T1000 (cell line): ENCODE measurements at regions not wholly inside any gene's neighbourhood (a gene's known extent, or its start where the extent isn't known, plus 50 kb on each side); places are given as distances from the start of the nearest gene placed in this dataset.

Source experiments
- DNase-seq: peaks from one replicate; lab custom pipeline; 2025; ENCODE audit warnings: mixed read lengths; lab: John Stamatoyannopoulos, UW

DNA sequence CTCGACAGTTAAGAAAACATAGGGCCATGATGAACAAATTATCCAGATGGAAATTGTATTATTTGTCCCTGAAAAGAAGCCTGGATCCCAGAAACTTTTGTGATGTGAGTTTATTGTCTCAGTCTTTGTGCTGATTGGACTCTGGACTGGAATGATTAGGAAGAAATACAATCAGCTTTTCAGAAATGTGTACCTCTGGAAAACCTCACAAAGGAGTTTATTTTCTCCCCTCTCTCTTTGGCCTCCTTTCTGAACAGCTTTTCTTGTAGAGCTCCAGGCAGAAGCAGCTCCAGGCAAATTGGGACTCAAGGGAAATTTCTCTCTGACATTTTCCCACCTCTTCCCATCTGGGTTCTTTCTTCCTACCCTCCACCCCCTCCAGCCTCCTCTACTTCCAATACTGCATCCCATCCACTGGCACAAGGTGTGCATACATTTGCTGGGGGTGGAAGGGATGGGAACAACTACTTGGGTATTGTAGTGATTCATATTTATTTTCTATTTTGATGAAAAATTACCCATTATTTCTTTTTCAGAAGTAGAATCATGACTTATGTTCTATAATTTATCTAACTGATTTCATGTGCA, 119.7 kb downstream of the CD47 start:
- no peak for DNase-seq

DNA sequence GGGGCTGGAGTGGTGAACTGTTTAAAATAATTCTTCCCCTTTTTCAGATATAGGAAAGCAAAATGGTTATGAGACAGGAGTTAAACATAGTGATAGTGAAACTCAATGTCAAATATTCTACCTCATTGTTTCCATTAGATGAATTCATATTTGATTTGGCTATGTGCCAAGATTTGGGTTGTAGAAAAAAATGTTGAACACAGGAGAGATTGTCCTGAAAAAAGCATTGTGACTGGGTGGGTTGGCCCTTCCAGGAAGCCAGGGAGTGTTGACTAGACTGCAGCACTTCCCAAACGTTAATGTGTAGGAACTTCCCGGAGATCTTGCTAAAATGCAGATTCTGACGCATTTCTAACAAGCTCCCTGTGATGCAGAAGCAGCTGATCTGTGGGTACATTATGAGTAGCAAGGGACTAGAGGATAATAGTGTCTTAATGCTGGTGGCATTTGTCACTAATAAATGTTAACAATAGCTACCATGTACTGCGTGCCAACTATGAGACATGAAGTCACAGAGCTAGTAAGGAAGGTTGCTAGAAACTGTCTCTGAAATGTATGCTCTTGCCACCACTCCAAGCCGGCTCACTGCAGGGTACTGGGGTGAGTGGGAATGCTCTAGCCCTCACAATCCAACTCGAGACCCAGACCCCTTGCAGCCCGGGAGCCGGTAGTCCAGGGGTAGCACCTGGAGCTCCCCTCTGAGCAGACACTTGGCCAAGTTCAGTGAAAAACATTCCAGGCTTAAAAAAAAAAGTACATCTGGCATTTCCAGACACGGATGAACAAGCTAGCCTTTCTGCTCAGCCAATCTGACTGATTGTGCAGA, 120.6 kb downstream of the CD47 start:
- DNase-seq = no peak

GRCh38 chr3:107969525-107969924, 121.3 kb downstream of the CD47 start:
- no peak for DNase-seq

DNA sequence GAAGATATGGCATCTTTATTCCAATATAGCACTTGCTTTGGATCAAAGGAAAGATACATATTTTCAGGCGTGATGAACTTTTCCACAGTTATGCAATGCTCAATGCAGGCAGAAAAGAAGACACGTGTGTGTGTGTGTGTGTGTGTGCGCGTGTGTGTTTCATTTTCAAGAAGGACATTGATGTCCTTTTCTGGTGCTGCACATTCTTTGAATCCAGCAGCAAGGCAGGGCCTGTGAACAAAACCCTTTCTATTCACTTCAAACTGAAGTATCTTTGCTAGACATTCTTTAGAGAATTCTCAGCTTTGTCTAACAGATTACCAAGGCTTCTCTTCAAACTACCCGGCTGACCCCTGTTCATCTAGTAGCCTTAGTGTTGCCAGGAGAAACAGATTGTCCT, 124.6 kb downstream of the CD47 start:
- no peak for DNase-seq

- no peak for DNase-seq
Observed at GRCh38 chr3:107965136-107965655, 125.6 kb downstream of the CD47 start.

GRCh38 chr3:107963581-107963980, 127.2 kb downstream of the CD47 start:
- DNase-seq = no peak

DNA sequence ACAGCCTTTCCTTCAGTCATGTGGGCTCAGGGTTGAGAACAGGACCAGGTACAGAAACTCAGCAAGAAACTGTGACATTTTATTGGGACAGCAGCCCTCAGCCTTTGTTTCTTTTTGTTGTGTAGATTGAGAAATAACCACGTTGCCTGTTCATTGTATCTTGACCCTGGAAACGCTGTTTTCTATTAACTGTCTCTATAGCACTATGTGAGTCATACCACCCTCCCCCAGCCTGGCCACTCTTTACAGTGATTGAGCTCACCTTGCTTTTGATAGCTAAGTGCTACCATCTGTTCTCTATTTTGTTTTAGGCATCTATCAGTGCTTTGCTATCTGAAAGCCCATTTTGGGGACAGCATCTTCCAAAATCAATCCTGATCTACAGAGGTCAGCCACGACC, 127.9 kb downstream of the CD47 start:
- DNase-seq = no peak

GRCh38 chr3:107962037-107962436, 128.8 kb downstream of the CD47 start:
- DNase-seq = no peak

GRCh38 chr3:107959550-107960154, 131.2 kb downstream of the CD47 start:
- DNase-seq = no peak

GRCh38 chr3:107958146-107958545, 132.7 kb downstream of the CD47 start:
- no peak for DNase-seq

GRCh38 chr3:107956991-107957900, 133.6 kb downstream of the CD47 start:
- DNase-seq = no peak

DNA sequence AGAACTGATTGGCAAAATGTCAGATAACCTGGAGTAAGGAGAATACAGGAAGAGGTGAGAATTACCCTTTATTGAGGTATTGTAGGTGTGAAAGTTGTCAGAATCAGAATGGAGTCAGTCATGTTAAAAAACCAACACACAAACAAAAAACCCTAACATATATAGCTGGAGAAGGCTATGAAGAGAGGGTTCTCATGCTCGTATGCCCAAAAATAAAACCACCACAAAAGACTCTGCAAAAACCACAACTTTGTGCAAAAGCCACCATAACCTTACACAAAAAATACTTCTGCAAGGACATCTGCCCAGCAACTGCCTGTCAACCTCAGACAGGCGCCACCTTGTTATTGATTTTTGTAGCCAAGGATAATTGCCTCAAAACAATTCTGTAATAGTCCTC, 136.0 kb downstream of the CD47 start:
- no peak for DNase-seq

DNA sequence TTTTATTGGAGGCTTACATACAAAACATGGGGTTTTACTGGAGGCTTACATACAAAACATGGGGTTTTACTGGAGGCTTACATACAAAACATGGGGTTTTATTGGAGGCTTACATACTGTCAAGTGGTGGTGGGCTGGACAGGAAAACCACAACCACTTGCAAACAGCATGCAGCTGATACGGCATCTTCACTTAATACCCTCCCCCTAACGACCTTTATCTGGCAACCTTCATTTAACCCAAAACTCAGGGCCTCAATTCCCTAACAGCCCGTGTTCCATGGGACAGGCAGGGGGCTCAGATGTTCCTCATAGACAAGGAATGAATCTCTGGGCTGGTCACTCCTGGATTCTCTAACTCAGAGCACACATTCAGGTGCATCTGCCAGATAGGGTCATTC, 137.1 kb downstream of the CD47 start:
- DNase-seq = no peak

- no peak for DNase-seq
Observed at GRCh38 chr3:107951126-107951525, 139.7 kb downstream of the CD47 start.

GRCh38 chr3:107950417-107950816, 140.4 kb downstream of the CD47 start:
- DNase-seq = no peak

DNA sequence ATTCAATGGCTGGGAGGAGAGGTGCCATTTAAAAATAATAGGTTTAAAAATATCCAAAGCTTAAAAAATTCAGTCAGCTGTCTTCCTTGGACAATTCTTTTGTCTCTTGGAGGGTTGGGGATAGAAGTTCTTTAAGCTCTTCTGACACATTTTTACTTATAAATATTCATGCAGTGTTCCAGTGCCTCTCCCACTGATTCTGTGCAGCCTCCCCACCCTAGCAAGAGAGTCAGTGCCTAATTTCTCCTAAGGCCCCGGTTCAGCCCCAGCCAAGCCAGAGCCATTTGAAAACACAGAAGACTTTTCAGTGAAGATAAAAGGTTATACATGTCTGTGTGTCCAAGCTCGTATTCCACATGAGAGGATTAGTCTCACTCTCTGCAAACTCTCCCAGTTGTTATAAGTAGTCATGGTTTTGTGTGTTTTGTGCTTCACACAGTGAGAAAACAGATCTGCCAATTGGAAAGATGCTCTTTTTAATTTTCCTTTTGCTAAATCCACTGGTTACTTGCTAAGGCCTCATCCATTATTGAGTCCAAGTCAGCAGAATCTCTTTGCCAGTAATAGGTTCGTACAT, 141.3 kb downstream of the CD47 start:
- no peak for DNase-seq

- DNase-seq = no peak
Observed at GRCh38 chr3:107947203-107947602, 143.6 kb downstream of the CD47 start.

DNA sequence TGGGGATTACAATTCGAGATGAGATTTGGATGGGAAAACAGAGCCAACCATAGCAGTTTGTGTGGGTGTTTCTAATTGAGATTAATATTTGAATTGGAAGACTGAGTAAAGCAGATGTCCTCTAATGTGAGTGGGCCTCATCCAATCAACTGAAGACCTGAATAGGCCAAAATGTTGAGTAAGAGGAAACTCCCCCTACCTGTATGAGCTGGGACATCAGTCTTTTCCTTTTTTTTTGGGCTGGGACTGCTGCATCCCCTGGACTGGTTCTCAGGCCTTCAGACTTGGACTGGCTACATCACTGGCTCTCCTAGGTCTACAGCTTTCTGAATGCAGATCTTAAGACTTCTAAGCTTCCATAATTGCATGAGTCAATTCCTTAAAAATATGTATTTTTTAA, 144.1 kb downstream of the CD47 start:
- no peak for DNase-seq

GRCh38 chr3:107945417-107946094, 145.3 kb downstream of the CD47 start:
- DNase-seq = no peak

DNA sequence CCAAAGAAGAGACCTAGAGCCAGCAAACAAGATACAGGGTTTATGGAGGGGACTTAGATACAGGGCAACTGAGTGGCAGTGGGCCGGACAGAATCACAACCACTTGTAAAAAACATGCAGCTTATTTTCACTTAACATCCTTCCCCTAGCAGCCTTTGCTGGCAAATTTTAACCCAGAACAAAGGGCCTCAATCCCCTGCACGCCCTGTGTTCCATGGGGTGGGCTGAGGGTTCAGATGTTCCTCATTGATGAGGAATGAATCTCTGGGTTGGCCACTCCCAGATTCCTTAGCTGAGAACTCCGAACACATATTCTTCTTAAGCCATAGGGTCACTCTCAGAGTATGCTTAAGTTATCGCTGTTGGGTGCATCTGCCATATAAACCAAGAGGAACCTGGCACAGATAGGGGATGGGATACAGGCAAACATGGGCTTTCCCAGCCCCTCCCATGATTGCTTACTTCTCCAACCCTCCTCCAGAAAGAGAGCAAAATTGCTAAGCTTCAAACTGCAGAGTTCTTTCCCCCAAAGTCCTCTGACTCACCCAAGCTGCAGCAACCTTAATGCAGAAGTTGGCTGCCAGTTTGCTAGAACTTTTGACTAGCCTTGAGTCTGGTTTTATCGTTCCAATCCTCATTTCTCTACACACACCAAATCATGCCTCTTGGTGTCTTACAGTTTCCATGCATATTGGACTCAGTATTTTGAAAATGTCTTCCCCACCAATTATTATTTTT, 146.9 kb downstream of the CD47 start:
- DNase-seq = no peak
